Fibroblast of pulmonary artery (primary cell): ENCODE measurements at regions not wholly inside any gene's neighbourhood (a gene's known extent, or its start where the extent isn't known, plus 50 kb on each side); places are given as distances from the start of the nearest gene placed in this dataset.

Source experiments
- DNase-seq: peaks from one replicate; pipeline ENCODE4 v3.0.0-alpha.2; 2010; ENCODE audit warnings: low read depth
- H3K4me3 ChIP-seq: replicated peaks from 2 replicates; pipeline ENCODE4 v1.5.1; 2011; ENCODE audit warnings: low read depth, mild to moderate bottlenecking, control low read depth, low read length, moderate library complexity
- CTCF ChIP-seq: IDR thresholded peaks from 2 replicates; pipeline ENCODE4 v1.5.1; 2011; ENCODE audit warnings: mild to moderate bottlenecking, control low read depth, low read length, inconsistent platforms; ENCODE audit errors: missing control alignments

DNA sequence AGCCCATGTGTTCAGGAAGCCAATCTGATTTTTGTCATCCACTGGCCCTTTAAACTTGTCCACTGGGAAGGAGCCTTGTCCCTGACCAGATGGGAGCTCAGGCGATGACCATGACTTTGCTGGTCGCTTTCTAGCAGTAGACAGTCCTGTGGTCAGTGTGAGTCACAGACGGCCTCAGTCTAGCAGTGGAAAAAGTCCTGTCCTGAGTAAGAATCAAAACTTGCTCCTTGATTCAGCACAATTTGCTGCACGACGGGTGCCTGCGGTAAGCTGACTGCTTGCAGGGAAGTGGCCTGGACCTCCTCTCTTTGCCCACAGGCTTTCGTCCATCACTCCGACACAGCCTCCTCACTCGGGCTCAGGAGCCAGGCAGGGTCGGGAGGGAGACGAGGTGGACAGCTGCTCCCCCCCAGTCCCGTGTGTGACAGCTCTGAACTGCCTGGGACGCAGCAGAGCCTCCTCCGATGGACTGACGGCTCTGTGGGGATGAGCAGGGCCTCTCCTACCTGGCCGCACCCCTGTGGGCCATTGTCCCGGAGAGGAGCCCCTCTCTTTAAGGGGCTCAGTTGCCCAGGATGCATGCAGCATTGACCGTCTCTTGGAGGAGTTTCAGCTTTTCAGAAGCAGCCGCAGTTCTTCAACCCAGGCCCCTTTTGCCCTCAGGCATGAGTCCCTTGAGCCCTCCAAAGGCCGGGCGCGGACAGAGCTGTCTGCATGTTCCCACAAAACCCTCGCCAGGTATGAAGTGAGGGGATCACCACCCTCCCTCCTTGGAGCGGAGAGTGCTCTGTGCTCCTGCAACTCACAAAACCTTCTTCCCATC lies 209.2 kb downstream of the ANKRD60 start:
- TF ChIP-seq CTCF, result no peak
- no peak for DNase-seq
- no peak overlapping the region for H3K4me3 ChIP-seq

DNA sequence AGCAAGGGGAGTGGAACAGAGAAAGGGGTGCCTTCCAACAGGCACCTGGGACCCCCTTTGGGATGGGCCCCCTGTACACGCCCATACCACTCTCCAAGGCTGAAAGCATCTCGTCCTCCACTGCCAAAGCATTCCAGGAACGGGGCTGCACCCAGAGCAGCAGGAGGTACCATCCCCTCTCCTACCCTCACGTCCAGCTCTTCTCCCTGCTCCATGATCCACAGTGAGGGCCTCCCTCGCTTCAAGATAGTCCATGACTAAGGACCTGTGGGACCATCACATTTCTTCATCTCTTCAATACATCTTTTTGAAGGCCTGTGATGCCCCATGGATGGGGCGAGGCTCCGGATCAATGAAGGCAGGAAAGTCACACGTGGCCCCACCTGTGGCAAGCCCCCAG lies 209.9 kb downstream of the ANKRD60 start:
- no peak overlapping the region for H3K4me3 ChIP-seq
- no peak for TF ChIP-seq CTCF
- DNase-seq, result no peak

DNA sequence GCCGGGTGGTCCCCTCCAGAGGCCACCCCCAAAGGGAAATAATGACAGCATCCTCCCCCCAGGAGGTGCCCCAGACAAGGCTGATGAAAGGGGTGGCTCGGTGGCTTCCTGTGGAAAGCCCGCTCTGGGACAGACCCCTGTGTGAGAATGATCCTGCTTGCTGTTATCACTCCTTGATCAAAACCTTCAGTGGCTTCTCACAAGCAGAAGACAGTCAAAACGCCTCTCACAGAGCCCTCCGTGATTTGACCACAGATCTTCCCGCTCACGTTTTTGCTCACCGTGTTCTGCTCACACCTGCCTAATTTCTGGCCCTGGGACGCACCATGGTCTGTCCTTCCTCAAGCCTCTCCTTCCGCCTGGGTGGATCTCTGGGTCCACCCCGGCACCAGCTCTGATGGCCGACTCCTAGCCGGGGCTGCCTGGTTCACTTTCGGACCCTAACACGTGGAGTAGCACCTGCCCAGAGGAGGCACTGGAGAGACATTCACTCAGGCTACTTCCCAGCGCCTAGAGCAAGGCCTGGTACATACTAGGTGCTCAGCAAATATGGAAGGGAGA lies 210.4 kb downstream of the ANKRD60 start:
- H3K4me3 ChIP-seq, result no peak overlapping the region
- DNase-seq, result no peak
- no peak for TF ChIP-seq CTCF

DNA sequence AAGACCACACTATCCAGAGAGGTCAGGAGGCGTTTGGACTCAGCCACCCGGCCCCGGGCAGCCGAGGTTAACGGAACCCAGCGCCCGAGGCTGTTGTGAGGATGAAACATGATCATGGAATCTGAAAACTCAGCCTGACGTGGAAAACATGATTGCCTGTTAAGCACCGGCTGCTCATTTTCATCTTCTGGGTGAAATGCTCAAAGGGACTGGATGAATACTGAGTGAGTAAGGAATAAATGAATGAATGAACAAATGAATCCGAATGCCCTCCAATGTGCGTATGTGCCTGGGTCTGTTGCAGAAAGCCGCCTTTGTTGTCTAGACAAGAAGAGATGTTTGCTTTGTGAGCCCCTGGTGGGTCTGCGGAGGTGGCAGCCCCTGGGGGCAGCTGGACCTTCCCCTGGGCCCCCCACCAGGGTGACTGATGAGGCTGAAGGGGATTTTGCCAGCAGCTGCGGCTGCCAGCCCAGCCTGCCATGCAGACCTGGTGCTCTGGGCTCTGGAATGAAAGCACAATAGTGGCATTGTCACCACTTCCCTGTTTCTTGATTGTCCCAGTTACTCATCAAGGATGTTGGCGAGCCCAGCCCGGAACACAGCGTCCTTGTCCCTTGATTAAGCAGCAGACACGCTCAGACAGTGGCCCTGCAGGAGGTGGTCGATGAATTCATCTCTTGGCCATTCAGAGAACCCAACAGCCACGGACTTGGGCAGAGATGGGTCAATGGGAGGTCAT lies 211.1 kb downstream of the ANKRD60 start:
- H3K4me3 ChIP-seq, result no peak overlapping the region

GRCh38 chr20:58016779-58017178 lies 211.7 kb downstream of the ANKRD60 start:
- H3K4me3 ChIP-seq, result no peak overlapping the region

More for the DNA sequence above, 211.1 kb downstream of the ANKRD60 start:
- DNase-seq, result no peak
- no peak for TF ChIP-seq CTCF

More at GRCh38 chr20:58016779-58017178, 211.7 kb downstream of the ANKRD60 start:
- TF ChIP-seq CTCF, result no peak
- DNase-seq, result no peak
